HG03571 (cell line): ENCODE measurements at regions not wholly inside any gene's neighbourhood (a gene's known extent, or its start where the extent isn't known, plus 50 kb on each side); places are given as distances from the start of the nearest gene placed in this dataset.

Experiments used
- ATAC-seq: cut with Tn5 transposase; IDR thresholded peaks from one replicate; pipeline ENCODE4 v1.9.1; 2021; ENCODE audit not compliant: unreplicated experiment

DNA sequence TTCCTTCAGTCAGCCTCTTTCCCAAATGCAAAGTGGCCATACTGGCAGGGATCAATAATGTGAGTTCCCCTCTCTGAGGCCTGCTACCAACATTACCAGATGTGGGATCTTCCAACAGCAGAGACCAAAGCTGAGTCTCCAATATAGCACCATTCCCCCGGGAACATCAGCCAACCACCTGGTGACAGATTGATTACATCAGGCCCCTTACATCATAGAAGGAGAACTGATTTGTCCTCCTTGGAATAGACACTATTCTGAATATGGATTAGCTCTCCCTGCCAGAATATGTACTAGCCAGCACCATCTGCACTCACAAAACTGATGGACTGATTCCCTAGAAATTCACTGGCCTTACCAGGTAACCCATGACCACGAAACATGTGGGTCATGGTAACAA, 61.9 kb upstream of the CARMIL1 start:
- no peak for ATAC-seq

DNA sequence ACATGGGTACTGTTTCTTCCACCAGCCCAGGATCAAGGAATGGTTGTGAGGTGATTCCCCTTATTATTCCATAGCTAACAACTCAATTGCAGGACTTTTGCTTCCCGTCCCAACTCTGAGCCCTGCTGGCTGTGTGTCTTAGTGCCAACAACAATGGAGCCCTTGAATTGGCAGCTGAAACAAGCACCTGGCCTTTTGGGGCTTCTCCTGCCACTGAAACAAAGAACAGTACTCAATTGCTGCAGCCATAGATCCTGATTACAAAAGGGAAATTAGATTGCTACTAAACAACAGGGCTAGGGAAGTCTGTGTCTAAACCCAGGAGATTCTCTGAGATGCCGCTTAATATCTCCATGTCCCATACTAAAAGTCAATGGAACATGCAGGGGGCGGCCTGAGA, 61.3 kb upstream of the CARMIL1 start:
- no peak for ATAC-seq

DNA sequence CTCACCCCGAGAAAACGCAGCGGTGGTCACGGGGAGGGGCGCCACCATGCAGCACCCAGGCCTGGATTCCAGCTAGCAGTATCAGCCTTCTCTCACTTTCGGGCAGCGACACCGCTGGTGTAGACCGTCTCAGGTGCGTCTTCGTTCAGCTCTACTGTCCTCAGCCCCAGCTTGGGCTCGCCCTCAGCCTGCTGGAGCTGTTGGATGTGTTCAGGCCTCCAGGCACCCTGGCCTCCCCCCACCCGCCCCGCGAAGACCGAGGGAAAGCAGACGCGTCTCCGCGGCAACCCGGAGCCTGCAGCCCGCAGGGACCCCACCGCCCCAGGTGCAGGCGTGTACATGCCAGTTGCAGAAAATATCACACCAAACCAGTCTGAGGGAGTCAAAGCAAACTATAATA, 60.8 kb upstream of the CARMIL1 start:
- no peak for ATAC-seq

DNA sequence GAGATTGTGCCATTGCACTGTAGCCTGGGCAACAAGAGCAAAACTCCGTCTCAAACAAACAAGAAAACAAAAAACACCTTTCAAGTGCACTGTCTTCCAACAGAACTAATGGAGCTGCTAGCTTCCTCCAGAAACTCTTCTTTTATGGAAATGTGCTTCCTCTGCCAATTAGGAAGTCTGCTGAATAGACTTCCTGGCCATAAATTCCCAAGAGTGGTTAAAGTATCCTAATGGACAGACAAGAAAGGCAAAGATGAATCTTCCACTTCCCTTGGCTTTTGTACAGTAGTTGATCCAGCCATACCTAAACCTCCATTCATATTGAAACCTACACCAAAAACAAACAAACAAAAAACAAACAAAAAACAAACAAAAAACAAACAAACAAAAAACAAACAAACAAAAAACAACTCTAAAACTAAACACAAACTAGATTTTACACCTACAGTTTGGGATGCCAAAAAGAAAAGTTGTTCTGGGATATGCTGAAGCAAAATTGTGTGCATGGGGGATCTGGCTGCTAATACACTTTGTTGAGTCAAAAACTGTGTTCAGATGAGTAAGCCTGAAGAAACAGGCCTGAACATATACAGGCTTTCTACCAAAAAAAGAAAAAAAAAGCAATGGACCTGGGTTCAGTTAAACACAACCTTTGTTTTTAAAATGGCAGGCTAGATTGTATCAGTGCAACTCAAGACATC, 59.8 kb upstream of the CARMIL1 start:
- no peak for ATAC-seq

DNA sequence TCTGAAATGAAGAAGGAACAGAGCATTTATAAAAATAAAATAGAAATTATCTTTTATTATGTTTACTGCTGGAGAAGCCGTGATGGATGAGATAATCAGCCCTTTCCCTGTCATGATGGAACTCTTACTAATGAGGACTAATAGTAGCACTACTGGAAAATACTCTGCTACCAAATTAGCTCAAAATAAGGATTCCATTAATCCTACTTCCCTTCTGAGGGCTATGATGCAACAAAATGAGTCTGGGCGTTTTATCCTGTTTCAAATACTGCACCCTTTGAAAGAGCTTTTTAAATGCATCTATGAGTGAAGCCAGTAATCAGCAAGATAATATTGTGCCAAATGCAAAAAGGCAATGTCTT, 59.3 kb upstream of the CARMIL1 start:
- no peak for ATAC-seq

DNA sequence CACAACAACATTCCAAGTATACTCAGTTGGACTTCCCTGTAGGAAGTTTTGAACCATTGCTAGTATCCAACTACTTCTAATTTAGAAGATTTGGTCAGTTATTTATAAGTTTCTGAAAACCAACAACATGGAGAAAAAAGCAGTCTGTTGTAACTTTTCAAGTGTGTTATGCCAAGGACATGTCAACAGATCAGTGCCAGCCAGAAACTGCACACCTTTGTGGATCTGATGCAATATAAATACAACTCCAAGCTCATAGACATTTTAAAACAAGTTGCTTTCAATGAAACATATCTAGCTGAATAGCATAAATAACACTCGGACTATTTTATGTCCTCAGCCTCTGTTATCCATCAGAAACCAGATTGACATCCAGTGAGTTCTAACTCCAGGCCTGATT, 58.3 kb upstream of the CARMIL1 start:
- no peak for ATAC-seq

DNA sequence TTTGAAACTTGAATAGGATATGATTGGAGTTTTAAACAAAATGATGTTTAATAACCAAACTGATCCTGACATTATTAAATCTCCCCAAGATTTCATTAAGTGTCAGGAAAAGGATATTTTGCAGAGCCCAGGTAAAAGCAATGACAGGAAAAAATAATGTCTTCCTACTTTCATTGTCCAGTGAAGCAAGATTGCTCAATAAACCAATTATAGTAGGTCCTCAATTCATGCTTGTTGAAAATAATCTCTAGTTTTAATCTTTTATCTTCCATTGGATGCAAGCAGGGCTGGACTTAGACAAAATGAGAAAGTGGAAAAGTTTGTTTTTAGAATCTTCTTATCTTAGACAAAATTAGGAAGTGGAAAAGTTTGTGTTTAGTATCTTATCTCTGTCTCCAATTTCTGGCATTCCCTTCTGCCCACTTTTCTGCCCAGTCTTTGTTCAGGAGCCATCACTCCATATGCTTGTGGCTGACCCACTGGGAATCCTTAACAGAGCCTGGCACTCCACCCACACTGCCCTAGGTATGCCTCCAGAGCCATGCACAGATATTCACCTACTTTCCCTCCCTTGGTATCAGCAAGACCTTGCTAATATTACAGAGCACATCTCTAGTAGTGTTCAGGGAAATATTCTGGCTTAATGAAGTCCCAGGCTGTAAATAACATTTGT, 57.0 kb upstream of the CARMIL1 start:
- no peak for ATAC-seq

DNA sequence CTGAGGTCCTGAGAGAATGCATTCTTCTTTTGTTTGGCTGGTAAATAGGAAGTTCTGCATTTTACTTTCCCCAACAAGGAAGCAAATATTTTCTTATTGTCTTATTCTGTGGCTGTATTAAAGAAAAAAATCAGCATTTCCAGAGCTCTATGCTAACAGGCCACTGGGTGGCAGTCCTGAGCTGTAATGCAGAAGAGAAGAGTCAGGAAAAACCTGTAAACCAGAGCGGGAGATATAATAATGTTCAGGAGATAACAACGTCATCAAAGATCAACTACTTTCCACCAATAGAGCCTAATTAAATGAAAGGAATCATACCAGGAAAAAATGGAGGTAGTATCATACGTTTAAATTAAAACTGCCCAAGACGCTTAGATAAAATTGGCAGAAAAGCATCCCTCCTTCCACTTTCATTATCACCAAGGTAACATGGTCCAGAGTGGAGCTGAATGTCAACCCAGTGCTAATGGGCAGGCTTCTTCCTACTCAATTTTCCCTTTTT, 55.6 kb upstream of the CARMIL1 start:
- no peak for ATAC-seq

DNA sequence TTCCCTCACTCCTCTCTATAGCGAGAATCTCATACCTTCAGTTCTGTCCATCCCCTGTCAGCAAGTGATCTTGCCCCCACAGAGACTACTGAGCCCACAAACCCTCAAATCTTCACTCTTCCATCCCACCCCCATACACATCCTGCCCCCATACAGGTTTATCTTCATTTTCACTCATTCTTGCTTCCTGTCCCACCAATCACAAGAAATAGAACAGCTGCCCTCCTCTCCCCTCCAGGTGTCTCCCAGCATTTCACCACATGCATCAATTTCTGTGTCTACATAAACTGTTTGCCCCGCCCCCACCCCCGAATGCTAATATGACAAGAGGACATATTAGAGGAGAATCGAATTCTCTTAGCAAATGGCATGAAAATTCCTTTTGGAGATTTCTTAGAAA, 54.9 kb upstream of the CARMIL1 start:
- ATAC-seq, result no peak

DNA sequence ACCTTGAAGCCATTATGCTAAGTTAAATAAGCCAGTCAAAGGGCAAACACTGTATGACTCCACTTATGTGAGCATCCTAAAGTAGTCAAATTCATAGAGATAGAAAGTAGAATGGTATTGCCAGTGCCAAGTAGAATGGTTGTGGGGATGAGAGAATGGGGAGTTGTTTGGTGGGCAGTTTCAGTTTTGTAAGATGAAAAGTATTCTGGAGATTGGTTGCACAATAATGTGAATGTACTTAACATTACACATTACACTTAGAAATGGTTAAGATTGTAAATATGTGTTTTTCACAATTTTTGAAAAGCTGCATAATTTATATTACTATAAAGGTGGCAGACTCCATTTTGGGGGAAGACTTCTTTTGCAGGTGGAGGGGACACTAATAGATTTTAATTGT, 51.3 kb upstream of the CARMIL1 start:
- no peak for ATAC-seq
